H1 (cell line): ENCODE measurements at regions not wholly inside any gene's neighbourhood (a gene's known extent, or its start where the extent isn't known, plus 50 kb on each side); places are given as distances from the start of the nearest gene placed in this dataset.

Experiments
- CTCF ChIA-PET: fragments of 300-600 bp; sonication (Branson Sonifier 250); formaldehyde crosslinking; loops from one replicate; lab custom pipeline; 2021; ENCODE audit not compliant: partially characterized antibody; lab: Charles Lee
- POLR2A ChIA-PET: fragments of 300-600 bp; sonication (Branson Sonifier 250); formaldehyde crosslinking; loops from one replicate; lab custom pipeline; 2021; ENCODE audit warnings: inconsistent platforms; ENCODE audit not compliant: partially characterized antibody; lab: Charles Lee
- DNase-seq, 2 experiments: peaks; one replicate each; pipeline versions ENCODE4 v3.0.0 to v3.0.0-alpha.2; 2010 to 2022; ENCODE audit warnings: low spot score in 2 of 2, low read depth in 1 of 2, mixed read lengths in 1 of 2
- FAIRE-seq: peaks from 2 replicates; lab custom pipeline; 2011; peaks lifted over from hg19 to GRCh38; lab: Jason Lieb, UNC
- H2AFZ ChIP-seq: 2 replicates; pipeline ENCODE4 v1.8.1; 2012; ENCODE audit warnings: low read length, inconsistent platforms
- H2AK5ac ChIP-seq: 2 replicates; pipeline ENCODE4 v1.6.1; 2013; ENCODE audit warnings: low read depth, low read length
- H2BK120ac ChIP-seq: replicated peaks from 2 replicates; pipeline ENCODE3; 2013; ENCODE audit warnings: low read depth, low read length, inconsistent platforms
- H2BK12ac ChIP-seq: 2 replicates; pipeline ENCODE4 v1.6.1; 2013; ENCODE audit warnings: low read depth, low read length
- H2BK15ac ChIP-seq: 2 replicates; pipeline ENCODE4 v1.6.1; 2013; ENCODE audit warnings: low read length
- H2BK20ac ChIP-seq: 2 replicates; pipeline ENCODE4 v1.6.1; 2013; ENCODE audit warnings: low read length
- H2BK5ac ChIP-seq: 2 replicates; pipeline ENCODE4 v1.6.1; 2013; ENCODE audit warnings: low read depth, low read length
- H3K14ac ChIP-seq: 2 replicates; pipeline ENCODE4 v1.6.1; 2013; ENCODE audit warnings: inconsistent platforms; ENCODE audit not compliant: insufficient read length
- H3K18ac ChIP-seq: 2 replicates; pipeline ENCODE4 v1.6.1; 2013; ENCODE audit warnings: low read length; ENCODE audit errors: extremely low read depth
- H3K23ac ChIP-seq: 2 replicates; pipeline ENCODE4 v1.6.1; 2013; ENCODE audit warnings: inconsistent platforms; ENCODE audit not compliant: insufficient read length
- H3K23me2 ChIP-seq: 2 replicates; pipeline ENCODE4 v1.6.1; 2013; ENCODE audit warnings: low read depth, low read length
- H3K27ac ChIP-seq: 2 replicates; pipeline ENCODE4 v1.6.1; 2011; ENCODE audit warnings: low read depth, low read length, inconsistent platforms
- H3K27me3 ChIP-seq, 4 experiments: replicated peaks in 1 of 4; 1 replicate in 1 of 4; 2 replicates in 3 of 4; pipeline versions ENCODE4 v1.6.1 to v1.8.1; 2011 to 2013; ENCODE audit warnings: low read length in 3 of 4, mild to moderate bottlenecking in 3 of 4, inconsistent platforms in 2 of 4, mixed read lengths in 2 of 4, moderate library complexity in 1 of 4; ENCODE audit not compliant: control insufficient read depth in 3 of 4, insufficient read depth in 3 of 4; ENCODE audit errors: extremely low read depth in 1 of 4
- H3K36me3 ChIP-seq, 4 experiments: 2 replicates each; pipeline versions ENCODE4 v1.6.1 to v1.8.1; 2011 to 2013; ENCODE audit warnings: mild to moderate bottlenecking in 4 of 4, low read length in 3 of 4, moderate library complexity in 2 of 4, control low read depth in 1 of 4, inconsistent platforms in 1 of 4; ENCODE audit not compliant: insufficient read depth in 4 of 4, control insufficient read depth in 2 of 4
- H3K4ac ChIP-seq: replicated peaks from 2 replicates; pipeline ENCODE3; 2013; ENCODE audit warnings: low read length, low read depth, mixed read lengths, inconsistent platforms; ENCODE audit not compliant: insufficient read length
- H3K4me1 ChIP-seq, 4 experiments: replicated peaks in 1 of 4; 1 replicate in 1 of 4; 2 replicates in 3 of 4; pipeline versions ENCODE4 v1.6.1 to v1.8.1; 2011 to 2013; ENCODE audit warnings: low read length in 3 of 4, inconsistent platforms in 2 of 4, mixed read lengths in 1 of 4; ENCODE audit not compliant: insufficient read depth in 4 of 4, control insufficient read depth in 3 of 4
- H3K4me2 ChIP-seq, 2 experiments: 2 replicates each; pipeline versions ENCODE4 v1.6.1 to v1.8.1; 2011 to 2013; ENCODE audit warnings: low read depth in 2 of 2, low read length in 2 of 2, control low read depth in 1 of 2, inconsistent platforms in 1 of 2, mild to moderate bottlenecking in 1 of 2; ENCODE audit not compliant: insufficient read depth in 1 of 2
- H3K4me3 ChIP-seq, 4 experiments: fragments of 200-600, 300-600 bp in 1 of 4; sonication (generic), shearing (Covaris generic), sonication (Bioruptor Twin) in 1 of 4; 2 replicates each; pipeline versions ENCODE4 v1.5.1 to v1.8.1; 2011 to 2016; ENCODE audit warnings: low read length in 4 of 4, low read depth in 3 of 4, control low read depth in 2 of 4, inconsistent platforms in 2 of 4, mild to moderate bottlenecking in 2 of 4, mixed read lengths in 1 of 4, moderate library complexity in 1 of 4; ENCODE audit not compliant: insufficient read depth in 2 of 4; ENCODE audit errors: extremely low read depth in 1 of 4
- H3K56ac ChIP-seq: replicated peaks from 2 replicates; pipeline ENCODE3; 2013; ENCODE audit warnings: low read depth, mild to moderate bottlenecking, mixed read lengths, low read length, inconsistent platforms; ENCODE audit not compliant: insufficient read length
- H3K79me1 ChIP-seq: 2 replicates; pipeline ENCODE4 v1.6.1; 2013; ENCODE audit warnings: low read depth, low read length, control low read depth
- H3K79me2 ChIP-seq, 2 experiments: 2 replicates each; pipeline versions ENCODE4 v1.6.1 to v1.8.1; 2012 to 2013; ENCODE audit warnings: low read length in 2 of 2, mild to moderate bottlenecking in 2 of 2, inconsistent platforms in 1 of 2; ENCODE audit not compliant: insufficient read depth in 2 of 2, control insufficient read depth in 1 of 2
- H3K9ac ChIP-seq, 4 experiments: replicated peaks in 1 of 4; 1 replicate in 1 of 4; 2 replicates in 3 of 4; pipeline versions ENCODE4 v1.6.1 to v1.8.1; 2011 to 2013; ENCODE audit warnings: low read depth in 3 of 4, low read length in 3 of 4, control low read depth in 2 of 4, mild to moderate bottlenecking in 2 of 4, moderate library complexity in 2 of 4, inconsistent platforms in 1 of 4; ENCODE audit errors: extremely low read depth in 1 of 4
- H3K9me3 ChIP-seq, 2 experiments: 2 replicates each; pipeline versions ENCODE4 v1.6.1 to v1.8.1; 2012 to 2013; ENCODE audit warnings: mild to moderate bottlenecking in 2 of 2, moderate library complexity in 2 of 2, control low read depth in 1 of 2, inconsistent platforms in 1 of 2, low read depth in 1 of 2, low read length in 1 of 2, mixed read lengths in 1 of 2; ENCODE audit not compliant: insufficient read depth in 2 of 2
- H4K20me1 ChIP-seq, 2 experiments: replicated peaks in 1 of 2; 2 replicates each; pipeline versions ENCODE3 to v1.8.1; 2011 to 2013; ENCODE audit warnings: inconsistent platforms in 2 of 2, low read length in 2 of 2, mild to moderate bottlenecking in 1 of 2; ENCODE audit not compliant: insufficient read depth in 2 of 2, control insufficient read depth in 1 of 2
- H4K5ac ChIP-seq: 2 replicates; pipeline ENCODE4 v1.6.1; 2013; ENCODE audit warnings: low read length, low read depth, mixed read lengths, inconsistent platforms; ENCODE audit not compliant: insufficient read length
- H4K8ac ChIP-seq: 2 replicates; pipeline ENCODE4 v1.8.0; 2013; ENCODE audit warnings: mild to moderate bottlenecking, moderate library complexity, low read length, inconsistent platforms; ENCODE audit not compliant: insufficient read depth; ENCODE audit errors: extremely low read depth
- H4K91ac ChIP-seq: replicated peaks from 2 replicates; pipeline ENCODE3; 2013; ENCODE audit warnings: low read length, mixed read lengths, inconsistent platforms; ENCODE audit not compliant: insufficient read length
- KDM1A ChIP-seq: fragments of 200-600, 300-600 bp; sonication (generic); IDR thresholded peaks from 2 replicates; pipeline ENCODE4 v1.7.1; 2016; ENCODE audit warnings: mild to moderate bottlenecking, low read length, borderline replicate concordance
- KDM4A ChIP-seq: IDR thresholded peaks from one replicate; pipeline ENCODE4 v1.7.1; 2012; ENCODE audit warnings: low read depth, mild to moderate bottlenecking, moderate library complexity, low read length, inconsistent platforms; ENCODE audit not compliant: severe bottlenecking
- MAX ChIP-seq: IDR thresholded peaks from 2 replicates; pipeline ENCODE4 v1.6.1; 2012; ENCODE audit warnings: inconsistent platforms
- SIN3A ChIP-seq, 2 experiments: IDR thresholded peaks in 1 of 2; conservative IDR thresholded peaks in 1 of 2; 2 replicates each; pipeline ENCODE4 v1.6.1; 2011 to 2012; ENCODE audit warnings: low read length in 2 of 2, improper control_type of control experiment in 1 of 2, low read depth in 1 of 2, mild to moderate bottlenecking in 1 of 2
- TEAD4 ChIP-seq: IDR thresholded peaks from 2 replicates; pipeline ENCODE4 v1.6.1; 2012; ENCODE audit warnings: low read depth, low read length, inconsistent platforms, mixed read lengths
- YY1 ChIP-seq: IDR thresholded peaks from 2 replicates; pipeline ENCODE4 v1.6.1; 2011; ENCODE audit warnings: low read depth, mild to moderate bottlenecking, low read length
- WGBS, 2 experiments: shearing (Covaris generic) in 1 of 2; methylation state at CpG; one replicate each; pipeline versions ENCODE4 v1.1.6 to v1.1.7; 2013 to 2015; ENCODE audit warnings: low lambda C conversion rate in 2 of 2, mixed read lengths in 2 of 2, inconsistent platforms in 1 of 2, low coverage in 1 of 2, missing lambda C conversion rate in 1 of 2; ENCODE audit not compliant: insufficient replicate concordance in 2 of 2, insufficient coverage in 1 of 2, insufficient read length in 1 of 2; ENCODE audit errors: extremely low coverage in 1 of 2, missing lambda C conversion rate in 1 of 2; 5-methylcytosine and 5-hydroxymethylcytosine counted together

DNA sequence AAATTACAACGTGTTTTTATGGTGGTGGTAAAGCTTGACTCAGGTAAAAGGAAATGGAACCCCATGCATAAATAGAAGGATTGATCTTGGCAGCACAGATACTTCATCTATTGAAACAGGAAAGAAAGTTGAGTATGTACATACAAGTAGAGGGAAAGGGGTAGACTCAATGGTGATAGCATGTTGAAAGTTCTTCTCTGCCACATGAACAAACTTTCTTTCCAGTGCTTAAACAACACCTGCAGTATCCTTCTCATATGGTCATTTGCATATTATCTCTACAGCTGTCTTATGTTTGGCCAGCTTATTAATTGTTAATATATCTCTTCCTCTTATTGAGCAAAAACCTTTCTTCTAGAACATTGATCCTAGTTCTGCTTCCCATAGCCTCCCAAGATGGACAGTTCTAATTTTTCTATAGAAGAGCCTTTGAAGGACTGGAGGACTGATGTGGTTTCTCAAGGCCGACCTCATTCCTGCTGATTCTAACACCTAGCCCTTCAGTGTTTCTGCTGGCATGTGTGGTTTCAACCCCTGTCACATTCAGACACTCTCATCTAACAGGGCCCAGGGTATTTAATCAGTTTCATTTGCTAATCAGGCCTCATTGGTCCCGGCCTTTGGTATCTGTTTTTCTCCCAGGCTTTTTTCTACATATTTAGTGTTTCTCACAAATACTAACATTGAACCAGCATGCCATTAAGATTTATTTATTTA is 108.1 kb upstream of the SPRY1 start:
- Histone ChIP-seq H3K79me1 (no peaks in the 10 kb centered on the region), H3K18ac (no peak overlapping the region), H3K4ac (no peak overlapping the region), H2BK120ac (no peak overlapping the region), H2BK20ac (no peak overlapping the region), H3K14ac (no peak overlapping the region), H2BK5ac (no peak overlapping the region), H3K9me3 (no peaks in the 10 kb centered on the region; a peak in 2 of 4 replicates), H2AK5ac (no peak overlapping the region), H3K4me3 (no peak overlapping the region), H3K9ac (no peak overlapping the region), H2BK15ac (no peak overlapping the region)
- FAIRE-seq = no peak
- DNase-seq = no peak
- TF ChIP-seq KDM4A (no peak), MAX (no peak), SIN3A (conservative IDR thresholded peaks at IDR 0.05 in 1 of 2, IDR thresholded peaks at IDR 0.05 in 1 of 2; ENCODE audit: low read depth in 1 of 2, low read length in 2 of 2) (no peak), YY1 (no peak), KDM1A (no peak), TEAD4 (no peak)
- TF ChIP-seq, all 59 proteins: peak for 0
- CTCF ChIA-PET = interaction anchor here (0.6 kb wide), 1 partner anchor 135 kb away, joined by 5 read pairs; no protein-coding TSS in a partner anchor
- Histone ChIP-seq H4K8ac (no peak overlapping the region), H2BK12ac (no peak overlapping the region), H3K36me3 (no peaks in the 10 kb centered on the region; a peak in 1 of 8 replicates), H4K91ac (no peak overlapping the region), H3K27ac (no peak overlapping the region), H3K56ac (no peak overlapping the region), H4K20me1 (no peaks in the 10 kb centered on the region), H3K4me1 (no peaks in the 10 kb centered on the region), H3K4me2 (no peak overlapping the region), H3K79me2 (no peaks in the 10 kb centered on the region), H3K27me3 (no peaks in the 10 kb centered on the region), H2AFZ (no peak overlapping the region), H3K23ac (no peak overlapping the region), H4K5ac (no peak overlapping the region), H3K23me2 (no peaks in the 10 kb centered on the region)
- POLR2A ChIA-PET = no interaction called here
- WGBS, 2 experiments = 89% methylated on average over 3 of the region's 3 CpGs; no CpG with 5 or more reads in 1 of the 2 experiments
